ENCODE measurements at regions not wholly inside any gene's neighbourhood (a gene's known extent, or its start where the extent isn't known, plus 50 kb on each side); places are given as distances from the start of the nearest gene placed in this dataset.

GRCh38 chrX:138011468-138011867 lies 445.5 kb downstream of the ZIC3 start:
- CTCF ChIA-PET: no interaction called here
- peaks cover 10% of the 10 kb centered on the region for H3K4me1 Mint-ChIP-seq

More at GRCh38 chrX:138011468-138011867, 445.5 kb downstream of the ZIC3 start:
- no peak for TF ChIP-seq USF2 (CRISPR knock-in tag; IDR thresholded peaks at IDR 0.05)
- no peak for TF ChIP-seq AFF4 (CRISPR knock-in tag; IDR thresholded peaks at IDR 0.05; ENCODE audit: borderline replicate concordance)
- TF ChIP-seq CREM (CRISPR knock-in tag; IDR thresholded peaks at IDR 0.05): no peak
- no peak for TF ChIP-seq ETV6 (CRISPR knock-in tag; IDR thresholded peaks at IDR 0.05)
- TF ChIP-seq ZNF671 (CRISPR knock-in tag; IDR thresholded peaks at IDR 0.05): no peak
- TF ChIP-seq ATF6 (CRISPR knock-in tag; IDR thresholded peaks at IDR 0.05): no peak
- no peak for TF ChIP-seq PRDM15 (CRISPR knock-in tag; IDR thresholded peaks at IDR 0.05)
- no peak for TF ChIP-seq CREB1 (CRISPR knock-in tag; IDR thresholded peaks at IDR 0.05)
- POLR2A ChIA-PET: no interaction called here
- Mint-ChIP-seq H3K27me3 (ENCODE audit: low read depth) (no peaks in the 10 kb centered on the region), H3K27ac (no peak overlapping the region), H3K9me3 (no peaks in the 10 kb centered on the region), H3K36me3 (no peaks in the 10 kb centered on the region), H3K4me3 (no peak overlapping the region)
- DNase-seq (ENCODE audit: low spot score) (no peak), ATAC-seq (no peak)
